Kidney (tissue), 13 donors: ENCODE measurements at regions not wholly inside any gene's neighbourhood (a gene's known extent, or its start where the extent isn't known, plus 50 kb on each side); places are given as distances from the start of the nearest gene placed in this dataset.
A peak's percentile ranks its signal among the peaks of the same experiment; 100 is the strongest.

ENCODE experiments used
- DNase-seq, 5 donors: peaks; one replicate each; pipeline ENCODE4 v3.0.0-alpha.2; 2013 to 2020
- FAIRE-seq: peaks from 2 replicates; lab custom pipeline; 2012; peaks lifted over from hg19 to GRCh38; lab: Jason Lieb, UNC
- H3K27ac ChIP-seq, 2 donors: one replicate each; pipeline ENCODE4 v1.7.0; 2013; ENCODE audit warnings: low read depth in 2 of 2, low read length in 2 of 2, inconsistent platforms in 1 of 2
- H3K27me3 ChIP-seq: one replicate; pipeline ENCODE4 v1.7.1; 2013; ENCODE audit warnings: low read length, inconsistent platforms; ENCODE audit not compliant: control insufficient read depth, insufficient read depth
- H3K36me3 ChIP-seq, 3 donors: one replicate each; pipeline versions ENCODE4 v1.7.0 to v1.7.1; 2013; ENCODE audit warnings: low read length in 3 of 3, control low read depth in 1 of 3, inconsistent platforms in 1 of 3; ENCODE audit not compliant: insufficient read depth in 3 of 3, control insufficient read depth in 2 of 3
- H3K4me1 ChIP-seq, 3 donors: one replicate each; pipeline versions ENCODE4 v1.7.0 to v1.7.1; 2013; ENCODE audit warnings: low read length in 3 of 3, inconsistent platforms in 1 of 3, low read depth in 1 of 3; ENCODE audit not compliant: control insufficient read depth in 2 of 3, insufficient read depth in 2 of 3
- H3K4me3 ChIP-seq, 3 donors: one replicate each; pipeline versions ENCODE4 v1.7.0 to v1.8.1; 2013; ENCODE audit warnings: low read length in 3 of 3, control low read depth in 1 of 3, inconsistent platforms in 1 of 3
- H3K9ac ChIP-seq, 3 donors: one replicate each; pipeline versions ENCODE4 v1.7.0 to v1.7.1; 2013; ENCODE audit warnings: low read length in 3 of 3, control low read depth in 1 of 3, inconsistent platforms in 1 of 3
- H3K9me3 ChIP-seq, 3 donors: one replicate each; pipeline versions ENCODE4 v1.7.0 to v1.7.1; 2013; ENCODE audit warnings: low read length in 3 of 3, control low read depth in 1 of 3, inconsistent platforms in 1 of 3; ENCODE audit not compliant: control insufficient read depth in 2 of 3, insufficient read depth in 1 of 3
- CTCF ChIP-seq: IDR thresholded peaks from 3 replicates; pipeline ENCODE4 v1.5.1; 2012; ENCODE audit warnings: mild to moderate bottlenecking, moderate library complexity, borderline replicate concordance; ENCODE audit not compliant: insufficient read depth; ENCODE audit errors: extremely low read depth
- intact Hi-C: fragments of 100-400 bp; cut with DNase I; formaldehyde crosslinking; loops from one replicate; pipeline ENCODE4 v1.11.1; 2022
- donor health status: control.
- donor health status: control.
- donor health status: control.
- donor health status: control.
- donor health status: control.
- donor health status: DM: yes; HTN: yes; CAD: no.
- donor health status: Normal renal cell carcinoma (clear cell type).

- DNase-seq (no peak), FAIRE-seq (no peak)
- no peak for TF ChIP-seq CTCF
- Histone ChIP-seq H3K9ac (no peak overlapping the region), H3K9me3 (peaks cover 0 to 2% (median 0%) of the 10 kb centered on the region in 3 donors), H3K4me1 (no peaks in the 10 kb centered on the region), H3K27me3 (no peaks in the 10 kb centered on the region), H3K4me3 (no peak overlapping the region), H3K36me3 (no peaks in the 10 kb centered on the region), H3K27ac (no peak overlapping the region)
- intact Hi-C loops, result no loop called here
Observed at GRCh38 chr3:28826840-28827239, 454.0 kb upstream of the RBMS3 start.

- no peak overlapping the region for H3K27ac ChIP-seq
- intact Hi-C loops, result no loop called here
- H3K36me3 ChIP-seq, result no peaks in the 10 kb centered on the region
- no peak for TF ChIP-seq CTCF
- no peak for FAIRE-seq
- H3K27me3 ChIP-seq, result no peaks in the 10 kb centered on the region
- peaks cover 0 to 2% (median 0%) of the 10 kb centered on the region in 3 donors for H3K9me3 ChIP-seq
- no peaks in the 10 kb centered on the region for H3K4me1 ChIP-seq
- DNase-seq, result no peak
- no peak overlapping the region for H3K4me3 ChIP-seq
- no peak overlapping the region for H3K9ac ChIP-seq
Observed at GRCh38 chr3:28835249-28835648, 445.6 kb upstream of the RBMS3 start.

- intact Hi-C loops, result no loop called here
- Histone ChIP-seq H3K4me1 (no peaks in the 10 kb centered on the region), H3K4me3 (no peak overlapping the region), H3K36me3 (no peaks in the 10 kb centered on the region), H3K27me3 (no peaks in the 10 kb centered on the region), H3K9ac (no peak overlapping the region), H3K9me3 (peaks cover 0 to 2% (median 0%) of the 10 kb centered on the region in 3 donors), H3K27ac (no peak overlapping the region)
- FAIRE-seq (no peak), DNase-seq (peak in 4 of 5 donors; percentile 15 to 57 (median 43))
- no peak for TF ChIP-seq CTCF
Observed at GRCh38 chr3:28835751-28836150, 445.1 kb upstream of the RBMS3 start.

- TF ChIP-seq CTCF, result no peak
- FAIRE-seq, result no peak
- Histone ChIP-seq H3K9ac (no peak overlapping the region), H3K36me3 (no peaks in the 10 kb centered on the region), H3K9me3 (peaks cover 0 to under 1% (median 0%) of the 10 kb centered on the region in 3 donors), H3K4me3 (no peak overlapping the region), H3K27ac (no peak overlapping the region), H3K4me1 (no peaks in the 10 kb centered on the region), H3K27me3 (no peaks in the 10 kb centered on the region)
- DNase-seq, result no peak
- intact Hi-C loops, result no loop called here
Observed at GRCh38 chr3:28836199-28836598, 444.7 kb upstream of the RBMS3 start.
